SU-DHL-6 (cell line): ENCODE measurements at regions not wholly inside any gene's neighbourhood (a gene's known extent, or its start where the extent isn't known, plus 50 kb on each side); places are given as distances from the start of the nearest gene placed in this dataset.

Experiments
- H2AFZ ChIP-seq: fragments of 200-600 bp; sonication (generic); 2 replicates; pipeline ENCODE4 v1.6.1; 2014; ENCODE audit warnings: low read depth, mild to moderate bottlenecking, moderate library complexity, mixed read lengths, antibody characterized with exemption, low read length; ENCODE audit not compliant: severe bottlenecking
- H3F3A ChIP-seq: fragments of 200-600 bp; shearing (Covaris generic); 2 replicates; pipeline ENCODE4 v1.6.0; 2016; ENCODE audit warnings: antibody characterized with exemption, mild to moderate bottlenecking; ENCODE audit not compliant: insufficient read depth
- H3K27ac ChIP-seq: fragments of 200-600 bp; sonication (generic); 2 replicates; pipeline ENCODE4 v1.5.1; 2016; ENCODE audit warnings: low read depth, mild to moderate bottlenecking, low read length, moderate library complexity, mixed read lengths
- H3K27me3 ChIP-seq: fragments of 200-600 bp; sonication (generic), shearing (Covaris generic); 2 replicates; pipeline ENCODE4 v1.6.0; 2014; ENCODE audit warnings: mild to moderate bottlenecking, low read length
- H3K36me3 ChIP-seq: fragments of 200-600 bp; sonication (generic); 2 replicates; pipeline ENCODE4 v1.6.1; 2014; ENCODE audit warnings: mild to moderate bottlenecking, low read length, mixed read lengths
- H3K4me2 ChIP-seq: fragments of 300-600, 200-600 bp; shearing (Covaris generic), sonication (generic); 2 replicates; pipeline ENCODE4 v1.6.0; 2014; ENCODE audit warnings: low read length, low read depth, mild to moderate bottlenecking; ENCODE audit not compliant: poor library complexity, severe bottlenecking
- H3K4me3 ChIP-seq: fragments of 200-600 bp; sonication (generic); 2 replicates; pipeline ENCODE4 v1.5.1; 2014; ENCODE audit warnings: antibody characterized with exemption, low read length, mild to moderate bottlenecking, mixed read lengths; ENCODE audit not compliant: insufficient read depth, poor library complexity, severe bottlenecking
- H3K79me2 ChIP-seq: fragments of 200-600 bp; sonication (generic); 2 replicates; pipeline ENCODE4 v1.6.1; 2014; ENCODE audit warnings: mild to moderate bottlenecking, low read length, moderate library complexity; ENCODE audit not compliant: insufficient read depth
- H3K9ac ChIP-seq: fragments of 200-600 bp; sonication (generic); 2 replicates; pipeline ENCODE4 v1.7.0; 2014; ENCODE audit warnings: mild to moderate bottlenecking, low read length
- H3K9me2 ChIP-seq: fragments of 200-600 bp; sonication (generic); replicated peaks from 2 replicates; pipeline ENCODE4 v1.6.1; 2014; ENCODE audit warnings: low read length; ENCODE audit not compliant: insufficient read depth
- H3K9me3 ChIP-seq: fragments of 200-600 bp; sonication (generic); 2 replicates; pipeline ENCODE4 v1.6.1; 2014; ENCODE audit warnings: low read length, mixed read lengths; ENCODE audit not compliant: insufficient read depth
- H4K20me1 ChIP-seq: fragments of 200-600 bp; sonication (generic); 2 replicates; pipeline ENCODE4 v1.6.1; 2014; ENCODE audit warnings: low read depth, mild to moderate bottlenecking, antibody characterized with exemption, low read length, moderate library complexity, mixed read lengths
- CTCF ChIP-seq: fragments of 200-600 bp; sonication (generic); IDR thresholded peaks from one replicate; pipeline ENCODE4 v1.5.1; 2017; ENCODE audit warnings: antibody characterized with exemption, mild to moderate bottlenecking, low read length, moderate library complexity; ENCODE audit not compliant: insufficient read depth, poor library complexity, severe bottlenecking
- EZH2phosphoT487 ChIP-seq: fragments of 200-600 bp; sonication (generic), shearing (Covaris generic); conservative IDR thresholded peaks from 2 replicates; pipeline ENCODE4 v1.6.1; 2018; ENCODE audit warnings: mild to moderate bottlenecking, antibody characterized with exemption, low read length, moderate library complexity, mixed read lengths

- H3K4me2 ChIP-seq, result no peak overlapping the region
- no peak for TF ChIP-seq CTCF
- no peak for TF ChIP-seq EZH2phosphoT487
- no peaks in the 10 kb centered on the region for H3K9me3 ChIP-seq
- no peaks in the 10 kb centered on the region for H3K79me2 ChIP-seq
- no peaks in the 10 kb centered on the region for H3K27me3 ChIP-seq
- H3K27ac ChIP-seq, result no peak overlapping the region
- no peak overlapping the region for H3K9ac ChIP-seq
- no peak overlapping the region for H3K4me3 ChIP-seq
- no peaks in the 10 kb centered on the region for H3K9me2 ChIP-seq
- H3F3A ChIP-seq, result no peaks in the 10 kb centered on the region
- H3K36me3 ChIP-seq, result no peaks in the 10 kb centered on the region
- no peak overlapping the region for H2AFZ ChIP-seq
- H4K20me1 ChIP-seq, result no peaks in the 10 kb centered on the region
These were observed 196.6 kb upstream of the SALL3 start for GRCh38 chr18:78782951-78783563.

GRCh38 chr18:78783564-78783960, 196.1 kb upstream of the SALL3 start:
- no peaks in the 10 kb centered on the region for H3K36me3 ChIP-seq
- H4K20me1 ChIP-seq, result no peaks in the 10 kb centered on the region
- TF ChIP-seq CTCF (no peak), EZH2phosphoT487 (no peak)
- no peaks in the 10 kb centered on the region for H3K9me2 ChIP-seq
- no peaks in the 10 kb centered on the region for H3K9me3 ChIP-seq
- H3F3A ChIP-seq, result no peaks in the 10 kb centered on the region
- H3K4me2 ChIP-seq, result no peak overlapping the region
- H2AFZ ChIP-seq, result no peak overlapping the region
- H3K79me2 ChIP-seq, result no peaks in the 10 kb centered on the region
- no peak overlapping the region for H3K27ac ChIP-seq
- H3K9ac ChIP-seq, result no peak overlapping the region
- H3K27me3 ChIP-seq, result no peaks in the 10 kb centered on the region
- H3K4me3 ChIP-seq, result no peak overlapping the region

- Histone ChIP-seq H3F3A (no peaks in the 10 kb centered on the region), H3K9me3 (no peaks in the 10 kb centered on the region), H3K27me3 (no peaks in the 10 kb centered on the region), H3K9ac (no peak overlapping the region), H3K9me2 (no peaks in the 10 kb centered on the region), H3K36me3 (no peaks in the 10 kb centered on the region), H3K4me3 (no peak overlapping the region), H2AFZ (no peak overlapping the region), H3K27ac (no peak overlapping the region), H3K79me2 (no peaks in the 10 kb centered on the region), H3K4me2 (no peak overlapping the region), H4K20me1 (no peaks in the 10 kb centered on the region)
- TF ChIP-seq EZH2phosphoT487 (no peak), CTCF (no peak)
These were observed 194.8 kb upstream of the SALL3 start for GRCh38 chr18:78784861-78785260.
